ENCODE measurements at regions not wholly inside any gene's neighbourhood (a gene's known extent, or its start where the extent isn't known, plus 50 kb on each side); places are given as distances from the start of the nearest gene placed in this dataset.
"Not testable (repeated sequence)": the region's sequence is repeated elsewhere in the genome, so short reads cannot be mapped to it uniquely, and the experiment has no call there.

GRCh38 chr10:46202405-46202804, 84.4 kb upstream of the ANTXRL start:
- H2BK5ac ChIP-seq (ENCODE audit: low read depth, low read length); FAIRE-seq; H4K5ac ChIP-seq (ENCODE audit: insufficient read length, low read depth, low read length); H3K36me3 ChIP-seq (ENCODE audit: control insufficient read depth in 2 of 4, insufficient read depth in 4 of 4, low read length in 3 of 4); H3K56ac ChIP-seq (replicated peaks; ENCODE audit: insufficient read length, low read depth, low read length); H3K79me1 ChIP-seq (ENCODE audit: low read depth, low read length); H3K4me1 ChIP-seq (replicated peaks in 1 of 4; ENCODE audit: control insufficient read depth in 3 of 4, insufficient read depth in 4 of 4, low read length in 3 of 4); H3K27me3 ChIP-seq (replicated peaks in 1 of 4; ENCODE audit: control insufficient read depth in 3 of 4, extremely low read depth in 1 of 4, insufficient read depth in 3 of 4, low read length in 3 of 4); H3K4me3 ChIP-seq (ENCODE audit: extremely low read depth in 1 of 4, insufficient read depth in 2 of 4, low read depth in 3 of 4, low read length in 4 of 4); H2AK5ac ChIP-seq (ENCODE audit: low read depth, low read length); H3K9me3 ChIP-seq (ENCODE audit: insufficient read depth in 2 of 2, low read depth in 1 of 2, low read length in 1 of 2); H2BK15ac ChIP-seq (ENCODE audit: low read length); H3K27ac ChIP-seq (ENCODE audit: low read depth, low read length); DNase-seq (ENCODE audit: low read depth in 1 of 2, low spot score in 2 of 2); H4K8ac ChIP-seq (ENCODE audit: extremely low read depth, insufficient read depth, low read length); POLR2A ChIA-PET (ENCODE audit: partially characterized antibody); H3K9ac ChIP-seq (replicated peaks in 1 of 4; ENCODE audit: extremely low read depth in 1 of 4, low read depth in 3 of 4, low read length in 3 of 4); H2AFZ ChIP-seq (ENCODE audit: low read length); H3K4ac ChIP-seq (replicated peaks; ENCODE audit: insufficient read length, low read depth, low read length); H3K4me2 ChIP-seq (ENCODE audit: insufficient read depth in 1 of 2, low read depth in 2 of 2, low read length in 2 of 2); H2BK20ac ChIP-seq (ENCODE audit: low read length); H4K91ac ChIP-seq (replicated peaks; ENCODE audit: insufficient read length, low read length); H2BK120ac ChIP-seq (replicated peaks; ENCODE audit: low read depth, low read length); H3K23ac ChIP-seq (ENCODE audit: insufficient read length); H2BK12ac ChIP-seq (ENCODE audit: low read depth, low read length); H3K18ac ChIP-seq (ENCODE audit: extremely low read depth, low read length); H3K23me2 ChIP-seq (ENCODE audit: low read depth, low read length); H3K79me2 ChIP-seq (ENCODE audit: control insufficient read depth in 1 of 2, insufficient read depth in 2 of 2, low read length in 2 of 2); H3K14ac ChIP-seq (ENCODE audit: insufficient read length); H4K20me1 ChIP-seq (replicated peaks in 1 of 2; ENCODE audit: control insufficient read depth in 1 of 2, insufficient read depth in 2 of 2, low read length in 2 of 2): not testable (repeated sequence)
- WGBS, 2 experiments (ENCODE audit: extremely low coverage in 1 of 2, insufficient coverage in 1 of 2, insufficient read length in 1 of 2, insufficient replicate concordance in 2 of 2, low coverage in 1 of 2, low lambda C conversion rate in 2 of 2, missing lambda C conversion rate in 1 of 2): 91% methylated on average over 1 of the region's 1 CpG; no CpG with 5 or more reads in 1 of the 2 experiments
- CTCF ChIA-PET (ENCODE audit: partially characterized antibody): interaction anchor here (0.6 kb wide), 1 partner anchor 1226 kb away, joined by 3 read pairs; no protein-coding TSS in a partner anchor
